AG09319 (cell line): ENCODE measurements at regions not wholly inside any gene's neighbourhood (a gene's known extent, or its start where the extent isn't known, plus 50 kb on each side); places are given as distances from the start of the nearest gene placed in this dataset.
A peak's percentile ranks its signal among the peaks of the same experiment; 100 is the strongest.

Experiments used
- DNase-seq: peaks from one replicate; pipeline ENCODE4 v3.0.0-alpha.2; 2010; ENCODE audit warnings: low read depth; ENCODE audit errors: extremely low read depth
- CTCF ChIP-seq: IDR thresholded peaks from 2 replicates; pipeline ENCODE4 v1.5.1; 2011; ENCODE audit warnings: low read depth, mild to moderate bottlenecking, inconsistent platforms, low read length, moderate library complexity

- no peak for TF ChIP-seq CTCF
Observed at GRCh38 chr12:65643595-65644386, 180.5 kb upstream of the HMGA2 start.

GRCh38 chr12:65646127-65646643 lies 178.1 kb upstream of the HMGA2 start:
- TF ChIP-seq CTCF, result no peak
- DNase-seq, result no peak

More at GRCh38 chr12:65643595-65644386, 180.5 kb upstream of the HMGA2 start:
- DNase-seq, result no peak

- no peak for DNase-seq
- TF ChIP-seq CTCF, result no peak
Observed at GRCh38 chr12:65647074-65647473, 177.2 kb upstream of the HMGA2 start.

GRCh38 chr12:65648461-65648860 lies 175.8 kb upstream of the HMGA2 start:
- TF ChIP-seq CTCF, result no peak
- no peak for DNase-seq

GRCh38 chr12:65649126-65649525 lies 175.2 kb upstream of the HMGA2 start:
- TF ChIP-seq CTCF, result no peak

GRCh38 chr12:65651060-65651459 lies 173.2 kb upstream of the HMGA2 start:
- TF ChIP-seq CTCF, result no peak
- no peak for DNase-seq

More at GRCh38 chr12:65649126-65649525, 175.2 kb upstream of the HMGA2 start:
- peak; percentile 85 for DNase-seq

- no peak for TF ChIP-seq CTCF
- no peak for DNase-seq
Observed at GRCh38 chr12:65653321-65653720, 171.0 kb upstream of the HMGA2 start.
